HG02588 (cell line): ENCODE measurements at regions not wholly inside any gene's neighbourhood (a gene's known extent, or its start where the extent isn't known, plus 50 kb on each side); places are given as distances from the start of the nearest gene placed in this dataset.
"Not testable (repeated sequence)": the region's sequence is repeated elsewhere in the genome, so short reads cannot be mapped to it uniquely, and the experiment has no call there.

Experiments used
- ATAC-seq: cut with Tn5 transposase; IDR thresholded peaks from one replicate; pipeline ENCODE4 v1.9.1; 2021; ENCODE audit warnings: mild to moderate bottlenecking, moderate library complexity; ENCODE audit not compliant: unreplicated experiment

GRCh38 chr14:28297559-28297958, 469.0 kb upstream of the FOXG1 start:
- no peak for ATAC-seq

GRCh38 chr14:28298156-28298555, 468.4 kb upstream of the FOXG1 start:
- no peak for ATAC-seq

- ATAC-seq = no peak
Observed at GRCh38 chr14:28299227-28299626, 467.4 kb upstream of the FOXG1 start.

GRCh38 chr14:28300356-28300755, 466.2 kb upstream of the FOXG1 start:
- ATAC-seq = no peak

GRCh38 chr14:28301179-28301578, 465.4 kb upstream of the FOXG1 start:
- ATAC-seq = no peak

- no peak for ATAC-seq
Observed at GRCh38 chr14:28303248-28303647, 463.3 kb upstream of the FOXG1 start.

GRCh38 chr14:28305938-28306337, 460.6 kb upstream of the FOXG1 start:
- ATAC-seq = no peak

- ATAC-seq = no peak
Observed at GRCh38 chr14:28307506-28307905, 459.1 kb upstream of the FOXG1 start.

GRCh38 chr14:28308734-28309133, 457.9 kb upstream of the FOXG1 start:
- ATAC-seq = no peak

GRCh38 chr14:28317890-28318675, 448.5 kb upstream of the FOXG1 start:
- ATAC-seq = not testable (repeated sequence)

GRCh38 chr14:28321475-28322244, 444.9 kb upstream of the FOXG1 start:
- ATAC-seq = no peak

GRCh38 chr14:28323366-28323765, 443.2 kb upstream of the FOXG1 start:
- no peak for ATAC-seq

- ATAC-seq = no peak
Observed at GRCh38 chr14:28323951-28324741, 442.4 kb upstream of the FOXG1 start.

- no peak for ATAC-seq
Observed at GRCh38 chr14:28340816-28341215, 425.8 kb upstream of the FOXG1 start.

GRCh38 chr14:28344381-28344780, 422.2 kb upstream of the FOXG1 start:
- no peak for ATAC-seq

- no peak for ATAC-seq
Observed at GRCh38 chr14:28348797-28349196, 417.8 kb upstream of the FOXG1 start.

GRCh38 chr14:28356819-28357218, 409.8 kb upstream of the FOXG1 start:
- no peak for ATAC-seq

GRCh38 chr14:28361486-28361885, 405.1 kb upstream of the FOXG1 start:
- no peak for ATAC-seq

GRCh38 chr14:28365510-28365909, 401.1 kb upstream of the FOXG1 start:
- ATAC-seq = no peak

- no peak for ATAC-seq
Observed at GRCh38 chr14:28373721-28374120, 392.9 kb upstream of the FOXG1 start.

GRCh38 chr14:28375295-28375694, 391.3 kb upstream of the FOXG1 start:
- no peak for ATAC-seq
